ENCODE measurements at regions not wholly inside any gene's neighbourhood (a gene's known extent, or its start where the extent isn't known, plus 50 kb on each side); places are given as distances from the start of the nearest gene placed in this dataset.

DNA sequence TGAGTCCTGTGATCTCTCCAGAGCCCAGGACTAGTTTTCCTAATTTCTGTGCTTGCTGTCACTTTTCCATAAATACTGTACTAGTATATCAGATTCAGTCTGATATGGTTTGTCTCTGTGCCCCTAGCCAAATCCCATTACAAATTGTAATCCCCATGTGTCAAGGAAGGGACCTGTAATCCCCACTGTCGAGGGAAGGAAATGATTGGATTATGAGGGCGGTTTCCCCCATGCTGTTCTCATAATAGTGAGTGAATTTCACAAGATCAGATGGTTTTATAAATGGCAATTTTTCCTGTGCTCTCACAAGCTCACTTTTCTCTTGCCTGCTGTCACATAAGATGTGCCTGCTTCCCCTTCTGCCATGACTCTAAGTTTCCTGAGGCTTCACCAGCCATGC, 54.8 kb upstream of the IFRD1 start:
- Mint-ChIP-seq H3K27ac (no peak overlapping the region), H3K9me3 (no peaks in the 10 kb centered on the region), H3K36me3 (ENCODE audit: low read depth) (no peaks in the 10 kb centered on the region), H3K4me1 (peaks cover 12% of the 10 kb centered on the region), H3K4me3 (no peak overlapping the region), H3K27me3 (peaks cover 23% of the 10 kb centered on the region)
- TF ChIP-seq, protein P1, sequence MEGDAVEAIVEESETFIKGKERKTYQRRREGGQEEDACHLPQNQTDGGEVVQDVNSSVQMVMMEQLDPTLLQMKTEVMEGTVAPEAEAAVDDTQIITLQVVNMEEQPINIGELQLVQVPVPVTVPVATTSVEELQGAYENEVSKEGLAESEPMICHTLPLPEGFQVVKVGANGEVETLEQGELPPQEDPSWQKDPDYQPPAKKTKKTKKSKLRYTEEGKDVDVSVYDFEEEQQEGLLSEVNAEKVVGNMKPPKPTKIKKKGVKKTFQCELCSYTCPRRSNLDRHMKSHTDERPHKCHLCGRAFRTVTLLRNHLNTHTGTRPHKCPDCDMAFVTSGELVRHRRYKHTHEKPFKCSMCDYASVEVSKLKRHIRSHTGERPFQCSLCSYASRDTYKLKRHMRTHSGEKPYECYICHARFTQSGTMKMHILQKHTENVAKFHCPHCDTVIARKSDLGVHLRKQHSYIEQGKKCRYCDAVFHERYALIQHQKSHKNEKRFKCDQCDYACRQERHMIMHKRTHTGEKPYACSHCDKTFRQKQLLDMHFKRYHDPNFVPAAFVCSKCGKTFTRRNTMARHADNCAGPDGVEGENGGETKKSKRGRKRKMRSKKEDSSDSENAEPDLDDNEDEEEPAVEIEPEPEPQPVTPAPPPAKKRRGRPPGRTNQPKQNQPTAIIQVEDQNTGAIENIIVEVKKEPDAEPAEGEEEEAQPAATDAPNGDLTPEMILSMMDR (IDR thresholded peaks at IDR 0.05): no peak
- POLR2A ChIA-PET: no interaction called here
- DNase-seq: no peak
- intact Hi-C loops (cut with micrococcal nuclease): loop anchor here (10.0 kb wide), 1 partner anchor 479 kb away; no protein-coding TSS in a partner anchor
- no peak for ATAC-seq (ENCODE audit: low read depth)
- CTCF ChIA-PET: no interaction called here

DNA sequence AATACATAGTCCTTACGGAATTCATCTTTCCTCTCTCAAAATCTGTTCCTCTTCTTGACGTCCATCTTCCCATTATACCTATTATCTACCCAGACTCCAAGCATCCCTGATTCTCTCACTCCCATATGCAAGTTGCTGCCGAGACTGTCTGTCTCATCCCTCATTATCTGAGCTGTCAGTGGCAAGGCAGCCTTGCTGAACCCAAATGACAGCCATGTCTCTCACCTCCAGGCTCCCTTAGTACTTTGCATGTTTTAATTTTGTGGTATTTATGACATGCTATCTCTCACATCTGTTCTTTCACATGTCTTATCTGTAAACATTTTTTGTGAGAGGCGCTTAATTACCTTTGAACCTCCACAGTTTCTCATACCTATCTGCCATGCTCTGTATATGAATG, 54.4 kb upstream of the IFRD1 start:
- DNase-seq (no peak), ATAC-seq (ENCODE audit: low read depth) (no peak)
- Mint-ChIP-seq H3K27me3 (peaks cover 24% of the 10 kb centered on the region), H3K4me1 (peaks cover 12% of the 10 kb centered on the region), H3K27ac (no peak overlapping the region), H3K4me3 (no peak overlapping the region), H3K9me3 (no peaks in the 10 kb centered on the region), H3K36me3 (ENCODE audit: low read depth) (no peaks in the 10 kb centered on the region)
- CTCF ChIA-PET: no interaction called here
- TF ChIP-seq, protein P1 (IDR thresholded peaks at IDR 0.05): no peak
- intact Hi-C loops (cut with micrococcal nuclease): loop anchor here (10.0 kb wide), 1 partner anchor 479 kb away; no protein-coding TSS in a partner anchor
- POLR2A ChIA-PET: no interaction called here

DNA sequence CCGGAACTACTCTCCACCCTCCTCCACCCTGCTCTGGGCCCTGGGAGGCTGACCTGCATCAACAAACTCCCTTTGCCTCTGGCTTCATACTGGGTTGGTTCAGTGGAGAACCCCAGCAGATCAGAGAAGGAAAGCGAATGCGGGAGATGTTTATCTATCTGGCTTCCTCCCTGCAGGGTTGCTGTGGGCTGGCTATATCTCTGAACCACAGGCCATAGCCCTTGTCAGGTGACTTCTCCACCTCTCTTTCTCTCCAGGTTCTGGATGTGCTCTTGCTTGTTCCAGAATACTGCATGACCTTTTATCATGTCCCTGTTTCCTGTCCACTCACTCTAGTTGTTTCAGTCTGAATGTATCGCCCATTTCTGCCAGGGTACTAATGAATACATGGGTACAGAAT, 51.7 kb upstream of the IFRD1 start:
- DNase-seq (no peak), ATAC-seq (ENCODE audit: low read depth) (no peak)
- intact Hi-C loops (cut with micrococcal nuclease): loop anchor here (10.0 kb wide), 1 partner anchor 476 kb away; no protein-coding TSS in a partner anchor
- H3K27ac Mint-ChIP-seq: no peak overlapping the region
- H3K9me3 Mint-ChIP-seq: no peaks in the 10 kb centered on the region
- TF ChIP-seq, protein P1 (IDR thresholded peaks at IDR 0.05): no peak
- ChIA-PET CTCF (no interaction called here), POLR2A (no interaction called here)
- H3K4me1 Mint-ChIP-seq: no peaks in the 10 kb centered on the region
- H3K4me3 Mint-ChIP-seq: no peak overlapping the region
- no peaks in the 10 kb centered on the region for H3K36me3 Mint-ChIP-seq (ENCODE audit: low read depth)
- H3K27me3 Mint-ChIP-seq: peaks cover 29% of the 10 kb centered on the region

DNA sequence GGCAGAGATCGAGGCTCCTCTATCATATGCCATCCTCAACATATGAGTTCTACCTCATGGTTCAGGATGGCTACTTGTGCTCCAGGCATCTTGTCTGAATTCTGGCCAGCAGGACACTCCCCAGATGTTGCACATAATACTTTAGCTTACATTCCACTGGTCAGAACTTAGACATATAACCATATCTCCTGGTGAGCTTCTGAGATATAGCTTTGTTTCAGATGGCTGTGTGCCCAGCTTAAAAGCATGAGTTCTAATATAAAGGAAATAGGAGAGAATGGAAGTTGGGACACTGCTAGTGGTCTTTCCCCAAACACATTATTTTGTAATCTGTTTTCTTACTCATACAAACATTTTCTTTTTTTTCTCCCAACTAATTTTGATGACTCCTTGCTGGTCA, 50.8 kb upstream of the IFRD1 start:
- H3K27ac Mint-ChIP-seq: no peak overlapping the region
- intact Hi-C loops (cut with micrococcal nuclease): loop anchor here (10.0 kb wide), 1 partner anchor 475 kb away; no protein-coding TSS in a partner anchor
- H3K9me3 Mint-ChIP-seq: no peaks in the 10 kb centered on the region
- H3K4me1 Mint-ChIP-seq: no peaks in the 10 kb centered on the region
- no peaks in the 10 kb centered on the region for H3K36me3 Mint-ChIP-seq (ENCODE audit: low read depth)
- ATAC-seq (ENCODE audit: low read depth) (no peak), DNase-seq (no peak)
- ChIA-PET CTCF (no interaction called here), POLR2A (no interaction called here)
- TF ChIP-seq, protein P1 (IDR thresholded peaks at IDR 0.05): no peak
- peaks cover 29% of the 10 kb centered on the region for H3K27me3 Mint-ChIP-seq
- H3K4me3 Mint-ChIP-seq: no peak overlapping the region

DNA sequence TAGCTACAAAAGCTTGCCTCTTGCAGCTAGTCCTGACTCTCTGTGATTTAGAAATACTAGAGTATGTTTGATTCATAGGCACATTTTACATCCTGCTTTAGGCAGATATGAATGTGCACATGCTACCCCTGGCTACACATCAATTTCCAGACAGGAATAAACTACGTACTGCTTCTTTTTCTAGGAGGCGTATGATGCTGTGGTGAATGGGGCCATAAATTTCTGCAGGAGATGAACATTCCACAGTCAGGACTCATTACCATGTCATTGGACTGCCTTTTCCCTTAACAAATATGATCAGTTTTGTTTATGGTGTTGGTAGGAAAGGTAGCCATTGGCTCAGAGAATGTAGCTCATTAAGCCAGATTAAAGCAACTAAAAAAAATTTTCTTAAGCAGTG, 50.1 kb upstream of the IFRD1 start:
- Mint-ChIP-seq H3K36me3 (ENCODE audit: low read depth) (no peaks in the 10 kb centered on the region), H3K27ac (no peak overlapping the region), H3K4me1 (no peaks in the 10 kb centered on the region), H3K9me3 (no peaks in the 10 kb centered on the region), H3K27me3 (peaks cover 31% of the 10 kb centered on the region), H3K4me3 (no peak overlapping the region)
- POLR2A ChIA-PET: no interaction called here
- intact Hi-C loops (cut with micrococcal nuclease): no loop called here
- ATAC-seq (ENCODE audit: low read depth) (no peak), DNase-seq (no peak)
- TF ChIP-seq, protein P1 (IDR thresholded peaks at IDR 0.05): no peak
- CTCF ChIA-PET: no interaction called here
